Astrocyte of the cerebellum (primary cell): ENCODE measurements at regions not wholly inside any gene's neighbourhood (a gene's known extent, or its start where the extent isn't known, plus 50 kb on each side); places are given as distances from the start of the nearest gene placed in this dataset.
"Not testable (repeated sequence)": the region's sequence is repeated elsewhere in the genome, so short reads cannot be mapped to it uniquely, and the experiment has no call there.

Experiments used
- DNase-seq: peaks from one replicate; pipeline ENCODE4 v3.0.0-alpha.2; 2011; ENCODE audit warnings: low read depth
- H3K4me3 ChIP-seq: 2 replicates; pipeline ENCODE4 v1.5.1; 2011; ENCODE audit warnings: mild to moderate bottlenecking, low read depth, low read length, moderate library complexity
- CTCF ChIP-seq: IDR thresholded peaks from 2 replicates; pipeline ENCODE4 v1.5.1; 2012; ENCODE audit warnings: low read length, low read depth, moderate library complexity, mild to moderate bottlenecking; ENCODE audit errors: missing control alignments
- in situ Hi-C: cut with HindIII; loops from 2 replicates; pipeline ENCODE4 v1.10.0; 2017; ENCODE audit warnings: low sequenced_read_pairs

DNA sequence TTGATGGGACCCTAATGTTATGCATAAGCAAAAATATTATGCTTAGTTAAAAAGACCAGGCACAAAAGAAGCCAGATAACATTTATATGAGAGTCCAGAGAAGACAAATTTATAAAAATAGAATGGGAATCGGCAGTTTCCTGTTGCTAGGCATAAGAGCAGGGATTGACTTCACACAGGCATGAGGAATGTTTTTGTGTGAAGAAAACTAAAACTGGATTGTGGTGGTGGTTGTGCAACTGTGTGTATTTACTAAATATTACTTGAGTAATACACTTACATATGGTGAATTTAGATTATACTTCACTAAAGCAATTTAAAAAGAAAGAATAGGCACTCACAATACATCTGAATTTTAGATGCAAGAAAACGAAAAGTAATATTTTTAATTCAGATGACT, 108.3 kb downstream of the SLITRK1 start:
- in situ Hi-C loops: no loop called here
- TF ChIP-seq CTCF: no peak

DNA sequence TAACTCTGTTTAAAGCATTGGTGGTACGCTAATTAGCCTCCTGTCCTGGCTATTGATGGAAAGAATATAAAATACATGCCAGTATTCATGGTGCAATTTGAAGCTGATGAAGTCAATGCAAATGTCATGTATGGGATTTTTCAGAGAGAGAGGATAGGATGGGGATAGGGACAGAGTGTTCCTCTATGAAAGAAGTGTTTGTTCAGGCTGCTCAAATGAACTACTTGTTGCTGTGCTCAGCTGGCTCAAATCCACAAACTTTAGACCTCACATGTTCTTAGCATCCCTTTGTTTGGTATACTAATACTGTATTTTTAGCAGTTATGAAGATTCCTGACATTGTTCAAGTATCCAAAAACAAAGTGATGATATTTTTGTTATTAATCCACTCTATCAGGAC, 116.5 kb downstream of the SLITRK1 start:
- in situ Hi-C loops: no loop called here
- no peak overlapping the region for H3K4me3 ChIP-seq
- no peak for TF ChIP-seq CTCF
- no peak for DNase-seq

More for the DNA sequence above, 108.3 kb downstream of the SLITRK1 start:
- no peak overlapping the region for H3K4me3 ChIP-seq
- DNase-seq: no peak

DNA sequence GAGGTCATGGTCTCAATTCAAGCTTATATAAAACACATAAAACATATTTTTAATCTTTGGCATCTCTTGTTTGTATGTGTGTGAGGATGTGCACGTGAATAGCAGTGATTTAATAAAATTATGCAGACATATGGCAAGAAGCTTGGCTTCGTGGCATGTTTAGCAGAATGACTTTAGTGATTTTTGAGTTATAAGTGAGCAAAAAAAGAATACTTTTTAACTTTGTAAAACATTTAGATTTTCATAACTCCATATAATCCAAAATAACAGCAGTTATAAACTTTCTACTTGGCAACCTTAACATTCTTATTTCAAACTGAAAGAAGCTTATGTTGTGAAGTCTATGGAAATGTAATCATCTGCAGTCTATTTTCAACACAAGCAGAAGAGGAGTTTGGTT, 120.6 kb downstream of the SLITRK1 start:
- TF ChIP-seq CTCF: no peak

DNA sequence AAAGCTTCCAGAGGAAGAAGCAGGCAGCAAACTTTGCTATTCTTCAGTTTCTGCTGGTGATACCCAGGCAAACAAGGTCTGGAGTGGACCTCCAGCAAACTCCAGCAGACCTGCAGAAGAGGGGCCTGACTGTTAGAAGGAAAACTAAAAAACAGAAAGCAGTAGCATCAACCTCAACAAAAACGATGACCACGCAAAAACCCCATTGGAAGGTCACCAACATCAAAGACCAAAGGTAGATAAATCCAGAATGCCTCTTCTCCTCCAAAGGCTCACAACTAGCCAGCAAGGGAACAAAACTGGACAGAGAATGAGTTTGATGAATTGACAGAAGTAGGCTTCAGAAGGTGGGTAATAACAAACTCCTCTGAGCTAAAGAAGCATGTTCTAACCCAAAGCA, 127.1 kb downstream of the SLITRK1 start:
- in situ Hi-C loops: not testable (repeated sequence)

More for the DNA sequence above, 120.6 kb downstream of the SLITRK1 start:
- DNase-seq: no peak
- no peak overlapping the region for H3K4me3 ChIP-seq
- in situ Hi-C loops: no loop called here

GRCh38 chr13:83753912-83754624, 128.2 kb downstream of the SLITRK1 start:
- in situ Hi-C loops: no loop called here
- TF ChIP-seq CTCF: no peak
- H3K4me3 ChIP-seq: no peak overlapping the region
- DNase-seq: no peak

More for the DNA sequence above, 127.1 kb downstream of the SLITRK1 start:
- not testable (repeated sequence) for H3K4me3 ChIP-seq, DNase-seq

GRCh38 chr13:83752141-83752540, 130.1 kb downstream of the SLITRK1 start:
- peak; percentile 11 for DNase-seq
- in situ Hi-C loops: no loop called here
- no peak overlapping the region for H3K4me3 ChIP-seq
- no peak for TF ChIP-seq CTCF

GRCh38 chr13:83740622-83741021, 141.7 kb downstream of the SLITRK1 start:
- TF ChIP-seq CTCF: no peak
- H3K4me3 ChIP-seq: no peak overlapping the region
- DNase-seq: no peak
- in situ Hi-C loops: no loop called here
